GM13976 (cell line): ENCODE measurements at regions not wholly inside any gene's neighbourhood (a gene's known extent, or its start where the extent isn't known, plus 50 kb on each side); places are given as distances from the start of the nearest gene placed in this dataset.

ENCODE experiments used
- DNase-seq: peaks from one replicate; pipeline ENCODE4 v3.0.0; 2012; ENCODE audit warnings: low spot score
- in situ Hi-C: fragments of 300-500 bp; cut with MboI; formaldehyde crosslinking; loops from one replicate; pipeline ENCODE4 v1.12.0; 2022; ENCODE audit warnings: low sequenced_read_pairs, mixed read lengths, inconsistent platforms; ENCODE audit not compliant: unreplicated experiment
- TF ChIP-seq, protein P1 (sequence below): IDR thresholded peaks from 2 replicates; pipeline ENCODE4 v1.5.1; 2012; ENCODE audit warnings: borderline replicate concordance, mild to moderate bottlenecking; ENCODE audit not compliant: insufficient read depth; ENCODE audit errors: extremely low read depth, missing control alignments, control extremely low read depth

DNA sequence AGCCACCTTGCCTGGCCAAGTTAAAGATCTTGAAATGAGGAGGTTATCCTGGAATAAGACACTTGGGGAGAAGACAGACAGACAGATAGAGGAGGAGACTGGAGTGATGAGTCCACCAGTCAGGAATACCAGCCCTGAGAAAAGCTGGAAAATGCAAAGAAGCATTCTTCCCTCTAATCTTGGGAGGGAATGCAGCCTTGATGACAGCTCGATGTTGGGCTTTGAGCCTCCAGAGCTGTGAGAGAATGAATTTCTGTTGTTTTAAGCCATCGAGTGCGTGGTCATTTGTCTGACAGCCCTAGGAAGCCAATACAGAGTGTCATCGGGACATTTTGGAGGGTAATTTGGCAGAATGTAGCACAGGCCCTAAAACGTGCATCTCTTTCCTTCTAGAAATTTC lies 199.1 kb upstream of the IER5L start:
- TF ChIP-seq, protein P1, sequence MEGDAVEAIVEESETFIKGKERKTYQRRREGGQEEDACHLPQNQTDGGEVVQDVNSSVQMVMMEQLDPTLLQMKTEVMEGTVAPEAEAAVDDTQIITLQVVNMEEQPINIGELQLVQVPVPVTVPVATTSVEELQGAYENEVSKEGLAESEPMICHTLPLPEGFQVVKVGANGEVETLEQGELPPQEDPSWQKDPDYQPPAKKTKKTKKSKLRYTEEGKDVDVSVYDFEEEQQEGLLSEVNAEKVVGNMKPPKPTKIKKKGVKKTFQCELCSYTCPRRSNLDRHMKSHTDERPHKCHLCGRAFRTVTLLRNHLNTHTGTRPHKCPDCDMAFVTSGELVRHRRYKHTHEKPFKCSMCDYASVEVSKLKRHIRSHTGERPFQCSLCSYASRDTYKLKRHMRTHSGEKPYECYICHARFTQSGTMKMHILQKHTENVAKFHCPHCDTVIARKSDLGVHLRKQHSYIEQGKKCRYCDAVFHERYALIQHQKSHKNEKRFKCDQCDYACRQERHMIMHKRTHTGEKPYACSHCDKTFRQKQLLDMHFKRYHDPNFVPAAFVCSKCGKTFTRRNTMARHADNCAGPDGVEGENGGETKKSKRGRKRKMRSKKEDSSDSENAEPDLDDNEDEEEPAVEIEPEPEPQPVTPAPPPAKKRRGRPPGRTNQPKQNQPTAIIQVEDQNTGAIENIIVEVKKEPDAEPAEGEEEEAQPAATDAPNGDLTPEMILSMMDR = no peak

DNA sequence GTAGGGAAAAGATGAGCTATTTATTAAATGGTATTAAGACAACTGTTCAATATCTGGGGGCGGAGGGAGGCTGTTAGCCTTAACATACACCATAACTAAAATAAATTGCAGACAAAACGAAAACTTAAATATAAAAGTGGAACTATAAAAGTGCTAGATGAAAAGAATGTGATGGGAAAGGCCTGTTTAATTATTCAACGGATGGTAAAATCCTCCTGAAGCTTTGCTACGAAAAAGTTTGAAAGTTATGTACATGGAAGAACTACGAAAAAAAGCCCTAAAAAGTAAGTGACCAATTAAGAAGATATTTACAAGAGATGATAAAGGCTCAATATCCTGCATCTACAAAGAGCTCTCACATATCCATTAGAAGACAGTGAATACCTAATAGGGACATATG lies 197.8 kb upstream of the IER5L start:
- DNase-seq = no peak
- TF ChIP-seq, protein P1 = no peak
- in situ Hi-C loops = no loop called here

More for the DNA sequence above, 199.1 kb upstream of the IER5L start:
- no peak for DNase-seq
- in situ Hi-C loops = no loop called here

DNA sequence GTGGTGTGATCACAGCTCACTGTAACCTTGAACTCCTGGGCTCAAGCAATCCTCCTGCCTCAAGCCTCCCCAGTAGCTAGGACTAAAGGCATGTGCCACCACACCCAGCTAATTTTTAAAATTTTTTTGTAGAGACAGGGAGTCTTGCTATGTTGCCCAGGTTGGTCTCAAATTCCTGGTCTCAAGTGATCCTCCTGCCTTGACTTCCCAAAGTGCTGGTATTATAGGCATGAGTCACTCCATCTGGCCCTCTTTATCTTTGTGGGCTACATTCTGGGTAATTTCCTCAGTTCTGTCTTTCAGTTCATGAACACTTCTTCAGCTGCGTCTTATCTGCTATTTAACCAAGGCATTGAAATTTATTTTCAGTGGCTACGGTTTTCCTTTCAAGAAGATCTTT lies 196.6 kb upstream of the IER5L start:
- DNase-seq = no peak
- TF ChIP-seq, protein P1 = no peak
- in situ Hi-C loops = no loop called here

DNA sequence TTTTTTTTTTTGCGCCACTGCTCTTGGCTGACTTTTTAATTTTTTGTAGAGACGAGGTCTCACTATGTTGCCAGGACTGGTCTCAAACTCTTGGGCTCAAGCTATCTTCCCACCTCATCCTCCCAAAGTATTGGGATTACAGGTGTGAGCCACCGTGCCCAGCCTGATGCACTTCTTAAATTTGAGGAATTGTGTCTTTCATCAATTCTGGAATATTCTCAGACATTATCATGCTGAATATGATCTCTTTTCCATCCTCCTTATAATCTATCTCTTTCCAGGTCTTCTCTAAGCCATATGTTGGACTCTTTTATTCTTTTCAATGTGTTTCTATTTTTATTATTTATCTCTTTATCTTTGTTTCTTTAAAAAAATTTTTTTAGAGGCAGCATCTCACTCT lies 196.2 kb upstream of the IER5L start:
- DNase-seq = no peak
- in situ Hi-C loops = no loop called here
- TF ChIP-seq, protein P1 = no peak

DNA sequence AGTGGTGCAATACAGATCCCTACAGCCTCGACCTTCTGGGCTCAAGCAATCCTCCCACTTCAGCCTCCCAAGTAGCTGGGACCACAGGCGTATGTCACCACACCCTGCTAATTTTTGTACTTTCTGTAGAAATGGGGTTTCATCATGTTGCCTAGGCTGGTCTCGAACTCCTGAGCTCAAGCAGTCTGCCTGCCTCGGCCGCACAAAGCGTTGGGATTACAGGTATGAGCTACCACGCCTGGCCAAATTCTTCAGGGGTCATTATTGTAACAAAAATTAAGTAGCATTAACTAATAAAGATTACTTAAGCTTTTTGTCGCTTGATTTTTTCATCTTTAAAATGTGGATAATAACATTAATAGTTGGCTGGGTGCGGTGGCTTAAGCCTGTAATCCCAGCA lies 195.3 kb upstream of the IER5L start:
- TF ChIP-seq, protein P1 = no peak
- in situ Hi-C loops = no loop called here
- no peak for DNase-seq

DNA sequence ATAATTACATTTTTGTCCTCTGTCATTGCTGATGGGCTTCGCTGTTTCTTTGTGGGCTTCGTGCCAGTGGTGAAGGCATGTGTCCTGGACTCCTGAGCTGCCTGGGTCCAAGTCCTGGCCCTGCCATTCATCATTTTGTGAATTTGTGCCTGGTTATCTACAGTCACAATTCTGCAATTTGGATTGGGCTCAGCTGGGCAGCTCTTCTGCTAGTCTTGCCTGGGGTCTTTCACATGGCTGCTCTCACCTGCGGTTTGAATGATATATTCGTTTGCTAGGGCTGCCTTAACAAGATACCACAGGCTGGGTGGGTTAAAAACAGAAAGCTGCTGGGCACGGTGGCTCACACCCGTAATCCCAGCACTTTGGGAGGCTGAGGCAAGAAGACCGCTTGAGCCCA lies 192.7 kb upstream of the IER5L start:
- TF ChIP-seq, protein P1 = no peak
- in situ Hi-C loops = no loop called here
- DNase-seq = no peak

DNA sequence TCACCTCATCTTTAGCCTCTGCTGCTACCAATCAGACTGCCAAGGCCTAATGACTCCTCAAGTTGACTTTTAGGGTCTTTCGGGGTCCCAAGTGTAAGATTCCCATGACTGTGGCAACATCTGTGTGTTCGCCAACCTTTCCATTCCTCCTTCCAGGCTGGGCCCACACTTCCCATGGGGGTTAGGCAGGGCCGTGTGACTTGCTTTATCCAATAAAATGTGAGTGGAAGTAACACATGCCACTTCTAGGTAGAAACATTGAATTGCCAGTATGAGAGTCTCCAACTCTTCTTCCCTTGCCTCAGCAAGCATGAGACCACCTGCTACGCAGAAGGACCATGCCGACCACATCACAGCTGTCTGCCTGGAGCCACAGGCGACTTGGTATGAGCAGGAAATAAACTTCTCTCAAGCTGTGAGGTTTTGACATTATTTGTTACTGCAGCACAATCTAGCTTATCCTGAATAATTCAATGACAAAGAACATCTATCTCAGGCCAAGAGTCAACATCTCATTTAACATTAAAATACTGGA lies 190.4 kb upstream of the IER5L start:
- no peak for DNase-seq
- TF ChIP-seq, protein P1 = no peak
- in situ Hi-C loops = no loop called here
